Thymus (tissue), 11 donors: ENCODE measurements at regions not wholly inside any gene's neighbourhood (a gene's known extent, or its start where the extent isn't known, plus 50 kb on each side); places are given as distances from the start of the nearest gene placed in this dataset.

ENCODE experiments used
- DNase-seq, 9 donors: peaks; one replicate each; pipeline ENCODE4 v3.0.0-alpha.2; 2013; ENCODE audit warnings: low spot score in 9 of 9, low read depth in 6 of 9, missing footprints in 1 of 9
- H3K27ac ChIP-seq, 2 donors: one replicate each; pipeline ENCODE4 v1.5.1; 2013; ENCODE audit warnings: control low read depth in 1 of 2, low read depth in 1 of 2, low read length in 1 of 2, mild to moderate bottlenecking in 1 of 2, moderate library complexity in 1 of 2
- H3K27me3 ChIP-seq, 2 donors: one replicate each; pipeline ENCODE4 v1.5.1; 2013; ENCODE audit warnings: low read length in 1 of 2; ENCODE audit not compliant: control insufficient read depth in 2 of 2, insufficient read depth in 1 of 2
- H3K36me3 ChIP-seq, 2 donors: one replicate each; pipeline ENCODE4 v1.5.1; 2013; ENCODE audit warnings: low read length in 1 of 2, mild to moderate bottlenecking in 1 of 2, moderate library complexity in 1 of 2; ENCODE audit not compliant: control insufficient read depth in 2 of 2, insufficient read depth in 2 of 2
- H3K4me1 ChIP-seq, 2 donors: one replicate each; pipeline ENCODE4 v1.5.1; 2013; ENCODE audit warnings: low read length in 2 of 2; ENCODE audit not compliant: control insufficient read depth in 2 of 2, insufficient read depth in 2 of 2
- H3K4me3 ChIP-seq, 2 donors: one replicate each; pipeline ENCODE4 v1.5.1; 2013; ENCODE audit warnings: low read length in 2 of 2, control low read depth in 1 of 2, mild to moderate bottlenecking in 1 of 2
- H3K9me3 ChIP-seq, 2 donors: one replicate each; pipeline ENCODE4 v1.5.1; 2013; ENCODE audit warnings: low read length in 1 of 2, mild to moderate bottlenecking in 1 of 2; ENCODE audit not compliant: control insufficient read depth in 2 of 2, insufficient read depth in 1 of 2
- WGBS: extraction: QIAGEN DNeasy Blood & Tissue Kit; methylation state at CpG from one replicate; pipeline ENCODE4 v1.1.7; 2013; 5-methylcytosine and 5-hydroxymethylcytosine counted together
- donor health status: healthy.

GRCh38 chr10:111455776-111456426 is 379.1 kb downstream of the ADRA2A start:
- DNase-seq: no peak
- no peaks in the 10 kb centered on the region for H3K36me3 ChIP-seq
- H3K4me3 ChIP-seq: no peak overlapping the region
- no peaks in the 10 kb centered on the region for H3K4me1 ChIP-seq
- 88% methylated on average over 2 of the region's 2 CpGs for WGBS
- no peaks in the 10 kb centered on the region for H3K9me3 ChIP-seq
- no peak overlapping the region for H3K27ac ChIP-seq
- H3K27me3 ChIP-seq: no peaks in the 10 kb centered on the region

- DNase-seq: no peak
- H3K27me3 ChIP-seq: no peaks in the 10 kb centered on the region
- WGBS: 88% methylated on average over 1 of the region's 1 CpG
- no peaks in the 10 kb centered on the region for H3K36me3 ChIP-seq
- H3K4me3 ChIP-seq: no peak overlapping the region
- no peaks in the 10 kb centered on the region for H3K9me3 ChIP-seq
- H3K27ac ChIP-seq: no peak overlapping the region
- no peaks in the 10 kb centered on the region for H3K4me1 ChIP-seq
These were observed 381.4 kb downstream of the ADRA2A start for GRCh38 chr10:111458256-111458655.

- WGBS: 93% methylated on average over 2 of the region's 2 CpGs
- no peak for DNase-seq
- no peak overlapping the region for H3K4me3 ChIP-seq
- no peaks in the 10 kb centered on the region for H3K4me1 ChIP-seq
- H3K27me3 ChIP-seq: no peaks in the 10 kb centered on the region
- no peaks in the 10 kb centered on the region for H3K36me3 ChIP-seq
- H3K27ac ChIP-seq: no peak overlapping the region
- no peaks in the 10 kb centered on the region for H3K9me3 ChIP-seq
These were observed 383.1 kb downstream of the ADRA2A start for GRCh38 chr10:111459967-111460366.

- Histone ChIP-seq H3K27ac (no peak overlapping the region), H3K27me3 (no peaks in the 10 kb centered on the region), H3K4me3 (no peak overlapping the region), H3K9me3 (no peaks in the 10 kb centered on the region), H3K36me3 (no peaks in the 10 kb centered on the region), H3K4me1 (no peaks in the 10 kb centered on the region)
- no peak for DNase-seq
- 89% methylated on average over 7 of the region's 7 CpGs for WGBS
These were observed 395.6 kb downstream of the ADRA2A start for GRCh38 chr10:111472445-111472844.

GRCh38 chr10:111473361-111473760 is 396.5 kb downstream of the ADRA2A start:
- Histone ChIP-seq H3K4me1 (no peaks in the 10 kb centered on the region), H3K27me3 (no peaks in the 10 kb centered on the region), H3K4me3 (no peak overlapping the region), H3K27ac (no peak overlapping the region), H3K36me3 (no peaks in the 10 kb centered on the region), H3K9me3 (no peaks in the 10 kb centered on the region)
- DNase-seq: no peak
- WGBS: 61% methylated on average over 3 of the region's 3 CpGs

- no peak for DNase-seq
- no peak overlapping the region for H3K27ac ChIP-seq
- H3K36me3 ChIP-seq: no peaks in the 10 kb centered on the region
- WGBS: 90% methylated on average over 4 of the region's 4 CpGs
- no peaks in the 10 kb centered on the region for H3K4me1 ChIP-seq
- H3K4me3 ChIP-seq: no peak overlapping the region
- no peaks in the 10 kb centered on the region for H3K9me3 ChIP-seq
- H3K27me3 ChIP-seq: no peaks in the 10 kb centered on the region
These were observed 398.0 kb downstream of the ADRA2A start for GRCh38 chr10:111474786-111475185.

- H3K27me3 ChIP-seq: no peaks in the 10 kb centered on the region
- no peaks in the 10 kb centered on the region for H3K4me1 ChIP-seq
- DNase-seq: no peak
- no peak overlapping the region for H3K27ac ChIP-seq
- H3K9me3 ChIP-seq: no peaks in the 10 kb centered on the region
- H3K36me3 ChIP-seq: no peaks in the 10 kb centered on the region
- no peak overlapping the region for H3K4me3 ChIP-seq
- 71% methylated on average over 4 of the region's 4 CpGs for WGBS
These were observed 398.9 kb downstream of the ADRA2A start for GRCh38 chr10:111475720-111476119.

GRCh38 chr10:111478651-111479050 is 401.8 kb downstream of the ADRA2A start:
- H3K9me3 ChIP-seq: no peaks in the 10 kb centered on the region
- no peaks in the 10 kb centered on the region for H3K27me3 ChIP-seq
- no peak overlapping the region for H3K27ac ChIP-seq
- no peaks in the 10 kb centered on the region for H3K36me3 ChIP-seq
- DNase-seq: no peak
- no peak overlapping the region for H3K4me3 ChIP-seq
- H3K4me1 ChIP-seq: no peaks in the 10 kb centered on the region
- WGBS: 81% methylated on average over 3 of the region's 3 CpGs

- DNase-seq: no peak
- 96% methylated on average over 2 of the region's 2 CpGs for WGBS
- Histone ChIP-seq H3K4me1 (no peaks in the 10 kb centered on the region), H3K4me3 (no peak overlapping the region), H3K36me3 (no peaks in the 10 kb centered on the region), H3K27ac (no peak overlapping the region), H3K27me3 (no peaks in the 10 kb centered on the region), H3K9me3 (no peaks in the 10 kb centered on the region)
These were observed 403.1 kb downstream of the ADRA2A start for GRCh38 chr10:111479966-111480365.
